Gastrocnemius medialis (tissue), 4 donors: ENCODE measurements at regions not wholly inside any gene's neighbourhood (a gene's known extent, or its start where the extent isn't known, plus 50 kb on each side); places are given as distances from the start of the nearest gene placed in this dataset.

ENCODE experiments used
- POLR2A ChIP-seq, 2 donors: fragments of 450-650 bp; IDR thresholded peaks; one replicate each; pipeline ENCODE4 v1.6.1; 2017; ENCODE audit warnings: antibody characterized with exemption in 2 of 2, mild to moderate bottlenecking in 2 of 2, moderate library complexity in 2 of 2
- TF ChIP-seq, protein P1 (sequence below), 5 experiments: fragments of 450-650 bp in 3 of 5; fragments of 200-600 bp in 2 of 5; sonication (generic) in 2 of 5; IDR thresholded peaks in 4 of 5; conservative IDR thresholded peaks in 1 of 5; 1 replicate in 4 of 5; 2 replicates in 1 of 5; pipeline ENCODE4 v1.5.1; 2016 to 2019; ENCODE audit warnings: antibody characterized with exemption in 5 of 5, mild to moderate bottlenecking in 3 of 5, moderate library complexity in 3 of 5

- no peak for TF ChIP-seq POLR2A (IDR thresholded peaks at IDR 0.05)
- TF ChIP-seq, protein P1, sequence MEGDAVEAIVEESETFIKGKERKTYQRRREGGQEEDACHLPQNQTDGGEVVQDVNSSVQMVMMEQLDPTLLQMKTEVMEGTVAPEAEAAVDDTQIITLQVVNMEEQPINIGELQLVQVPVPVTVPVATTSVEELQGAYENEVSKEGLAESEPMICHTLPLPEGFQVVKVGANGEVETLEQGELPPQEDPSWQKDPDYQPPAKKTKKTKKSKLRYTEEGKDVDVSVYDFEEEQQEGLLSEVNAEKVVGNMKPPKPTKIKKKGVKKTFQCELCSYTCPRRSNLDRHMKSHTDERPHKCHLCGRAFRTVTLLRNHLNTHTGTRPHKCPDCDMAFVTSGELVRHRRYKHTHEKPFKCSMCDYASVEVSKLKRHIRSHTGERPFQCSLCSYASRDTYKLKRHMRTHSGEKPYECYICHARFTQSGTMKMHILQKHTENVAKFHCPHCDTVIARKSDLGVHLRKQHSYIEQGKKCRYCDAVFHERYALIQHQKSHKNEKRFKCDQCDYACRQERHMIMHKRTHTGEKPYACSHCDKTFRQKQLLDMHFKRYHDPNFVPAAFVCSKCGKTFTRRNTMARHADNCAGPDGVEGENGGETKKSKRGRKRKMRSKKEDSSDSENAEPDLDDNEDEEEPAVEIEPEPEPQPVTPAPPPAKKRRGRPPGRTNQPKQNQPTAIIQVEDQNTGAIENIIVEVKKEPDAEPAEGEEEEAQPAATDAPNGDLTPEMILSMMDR (IDR thresholded peaks at IDR 0.05 in 4 of 5, conservative IDR thresholded peaks at IDR 0.05 in 1 of 5): no peak
Observed at GRCh38 chrX:137432609-137433008, 133.3 kb upstream of the ZIC3 start.
